BJ (cell line): ENCODE measurements at regions not wholly inside any gene's neighbourhood (a gene's known extent, or its start where the extent isn't known, plus 50 kb on each side); places are given as distances from the start of the nearest gene placed in this dataset.

Experiments used
- CTCF ChIA-PET: fragments of 350-600 bp; formaldehyde crosslinking; extraction: SDS; loops from one replicate; lab custom pipeline; 2021; ENCODE audit warnings: antibody characterized with exemption, inconsistent platforms; lab: Yijun Ruan, JAX
- POLR2A ChIA-PET: fragments of 300-600 bp; sonication (Branson Sonifier 250); formaldehyde crosslinking; extraction: SDS; loops from one replicate; lab custom pipeline; 2021; ENCODE audit warnings: antibody characterized with exemption; lab: Charles Lee
- DNase-seq: peaks from one replicate; pipeline ENCODE4 v3.0.0-alpha.2; 2011; ENCODE audit warnings: low read depth
- H3K27me3 ChIP-seq: 2 replicates; pipeline ENCODE4 v1.6.0; 2011; ENCODE audit warnings: low read length; ENCODE audit not compliant: control insufficient read depth, insufficient read depth
- H3K36me3 ChIP-seq: 2 replicates; pipeline ENCODE4 v1.5.1; 2011; ENCODE audit warnings: low read length; ENCODE audit not compliant: control insufficient read depth, insufficient read depth
- H3K4me3 ChIP-seq: 2 replicates; pipeline ENCODE4 v1.5.1; 2011; ENCODE audit warnings: low read depth, mild to moderate bottlenecking, control low read depth, low read length
- TF ChIP-seq, protein P1 (sequence below): IDR thresholded peaks from 2 replicates; pipeline ENCODE4 v1.5.1; 2011; ENCODE audit warnings: low read depth, mild to moderate bottlenecking, control low read depth, inconsistent platforms, low read length, moderate library complexity; ENCODE audit not compliant: insufficient read depth

DNA sequence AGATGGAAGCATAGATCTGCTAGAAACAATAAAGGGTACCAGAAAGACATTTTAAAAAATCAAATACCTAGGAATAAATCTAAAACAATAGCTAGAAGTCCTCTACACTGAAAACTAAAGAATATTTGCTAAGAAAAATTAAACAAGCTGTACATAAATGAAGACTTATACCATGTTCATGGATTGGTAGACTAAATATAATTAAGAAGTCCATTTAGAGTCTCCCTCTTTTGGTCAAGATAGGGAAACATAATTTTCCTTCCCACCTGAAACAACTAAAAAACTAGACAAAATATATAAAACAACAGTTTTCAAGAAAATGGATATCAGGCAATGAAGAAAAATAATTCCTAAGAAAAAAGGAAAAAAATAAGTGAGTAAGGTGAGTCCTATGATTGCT lies 120.0 kb upstream of the TAB2 start:
- no peak for DNase-seq
- Histone ChIP-seq H3K27me3 (peaks cover 6% of the 10 kb centered on the region), H3K4me3 (no peak overlapping the region), H3K36me3 (no peaks in the 10 kb centered on the region)
- ChIA-PET POLR2A (no interaction called here), CTCF (no interaction called here)
- TF ChIP-seq, protein P1, sequence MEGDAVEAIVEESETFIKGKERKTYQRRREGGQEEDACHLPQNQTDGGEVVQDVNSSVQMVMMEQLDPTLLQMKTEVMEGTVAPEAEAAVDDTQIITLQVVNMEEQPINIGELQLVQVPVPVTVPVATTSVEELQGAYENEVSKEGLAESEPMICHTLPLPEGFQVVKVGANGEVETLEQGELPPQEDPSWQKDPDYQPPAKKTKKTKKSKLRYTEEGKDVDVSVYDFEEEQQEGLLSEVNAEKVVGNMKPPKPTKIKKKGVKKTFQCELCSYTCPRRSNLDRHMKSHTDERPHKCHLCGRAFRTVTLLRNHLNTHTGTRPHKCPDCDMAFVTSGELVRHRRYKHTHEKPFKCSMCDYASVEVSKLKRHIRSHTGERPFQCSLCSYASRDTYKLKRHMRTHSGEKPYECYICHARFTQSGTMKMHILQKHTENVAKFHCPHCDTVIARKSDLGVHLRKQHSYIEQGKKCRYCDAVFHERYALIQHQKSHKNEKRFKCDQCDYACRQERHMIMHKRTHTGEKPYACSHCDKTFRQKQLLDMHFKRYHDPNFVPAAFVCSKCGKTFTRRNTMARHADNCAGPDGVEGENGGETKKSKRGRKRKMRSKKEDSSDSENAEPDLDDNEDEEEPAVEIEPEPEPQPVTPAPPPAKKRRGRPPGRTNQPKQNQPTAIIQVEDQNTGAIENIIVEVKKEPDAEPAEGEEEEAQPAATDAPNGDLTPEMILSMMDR, result no peak

DNA sequence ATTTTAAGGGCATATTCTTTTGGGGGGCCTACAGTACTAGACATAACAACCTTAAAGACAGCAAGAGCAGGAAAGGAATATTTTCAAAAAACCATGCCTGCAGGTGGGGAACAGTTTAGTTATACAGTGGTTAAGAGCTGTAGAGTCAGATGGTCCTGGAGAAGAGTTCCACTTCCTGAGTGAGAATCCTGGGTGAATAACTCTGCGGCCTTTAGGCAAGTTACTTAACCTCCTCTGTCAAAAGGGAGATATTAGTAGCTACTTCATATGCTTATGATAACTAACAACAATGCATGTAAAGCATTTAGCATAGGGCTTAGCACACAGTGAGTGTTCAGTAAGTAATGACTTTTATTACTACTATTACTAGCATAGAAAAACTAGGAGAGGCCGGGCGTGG lies 119.2 kb upstream of the TAB2 start:
- H3K36me3 ChIP-seq, result no peaks in the 10 kb centered on the region
- POLR2A ChIA-PET, result no interaction called here
- CTCF ChIA-PET, result no interaction called here
- TF ChIP-seq, protein P1, result no peak
- H3K27me3 ChIP-seq, result peaks cover 6% of the 10 kb centered on the region
- no peak overlapping the region for H3K4me3 ChIP-seq
- no peak for DNase-seq

DNA sequence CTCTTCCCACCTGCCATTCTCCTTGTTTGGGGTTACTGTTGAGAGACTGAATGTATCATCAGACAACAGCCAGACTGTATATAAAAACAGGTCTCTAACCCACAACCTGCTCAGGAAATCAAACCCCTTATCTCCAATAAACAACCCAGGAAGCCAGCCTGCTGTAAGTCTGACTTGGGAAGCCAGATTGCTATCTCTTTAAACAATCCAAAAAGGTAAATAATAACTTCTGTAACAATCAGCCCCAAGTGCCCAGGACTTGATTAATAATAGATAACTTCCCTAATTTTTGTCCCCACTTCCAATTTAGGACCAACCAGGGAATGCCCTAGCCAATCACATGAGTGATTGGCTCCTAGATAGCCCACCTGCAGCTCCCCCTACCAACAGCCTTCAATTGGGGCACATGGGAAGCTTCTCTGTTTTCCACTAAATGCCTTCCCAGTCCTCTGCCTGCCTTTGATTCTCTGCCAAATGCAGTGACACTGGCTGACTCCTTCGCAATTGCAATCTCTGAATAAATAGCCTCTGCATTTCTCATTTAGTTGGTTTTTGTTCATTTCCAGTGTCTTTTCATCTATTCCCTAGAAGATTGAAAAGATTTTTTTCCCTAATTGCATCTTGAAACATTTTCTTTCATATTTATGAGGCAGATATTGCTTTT lies 117.1 kb upstream of the TAB2 start:
- ChIA-PET POLR2A (no interaction called here), CTCF (no interaction called here)
- no peak for DNase-seq
- TF ChIP-seq, protein P1, result no peak
- Histone ChIP-seq H3K27me3 (peaks cover 6% of the 10 kb centered on the region), H3K4me3 (no peak overlapping the region), H3K36me3 (no peaks in the 10 kb centered on the region)

DNA sequence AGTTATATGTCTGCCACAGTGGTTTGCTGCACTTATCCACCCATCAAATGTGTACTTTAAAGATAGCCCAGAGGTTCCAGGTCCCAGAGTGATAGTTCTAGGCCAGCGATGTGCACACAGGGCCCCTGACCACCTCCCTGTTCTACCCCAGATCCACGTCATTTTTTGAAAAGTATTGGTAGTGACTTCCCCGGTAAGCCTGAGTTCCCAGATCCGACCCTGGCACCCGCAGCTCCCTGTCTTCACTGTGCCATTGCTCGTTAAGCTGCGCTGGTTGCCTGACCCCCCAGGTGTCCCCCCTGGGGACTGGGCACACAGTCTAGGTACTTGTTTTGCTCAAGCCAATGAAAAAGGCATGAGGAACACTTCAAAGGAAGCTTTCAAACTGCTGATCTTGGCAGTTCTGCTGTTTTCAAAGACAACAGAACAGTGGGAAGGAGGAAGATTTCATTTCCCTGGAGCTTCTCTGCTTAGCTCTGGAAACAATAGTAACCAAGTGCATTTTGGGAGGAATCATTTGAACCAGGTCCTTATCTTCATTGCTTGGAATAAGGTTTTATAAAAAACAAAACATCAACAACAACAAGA lies 116.3 kb upstream of the TAB2 start:
- Histone ChIP-seq H3K36me3 (no peaks in the 10 kb centered on the region), H3K4me3 (no peak overlapping the region), H3K27me3 (peaks cover 6% of the 10 kb centered on the region)
- ChIA-PET CTCF (no interaction called here), POLR2A (no interaction called here)
- DNase-seq, result no peak
- TF ChIP-seq, protein P1, result no peak

DNA sequence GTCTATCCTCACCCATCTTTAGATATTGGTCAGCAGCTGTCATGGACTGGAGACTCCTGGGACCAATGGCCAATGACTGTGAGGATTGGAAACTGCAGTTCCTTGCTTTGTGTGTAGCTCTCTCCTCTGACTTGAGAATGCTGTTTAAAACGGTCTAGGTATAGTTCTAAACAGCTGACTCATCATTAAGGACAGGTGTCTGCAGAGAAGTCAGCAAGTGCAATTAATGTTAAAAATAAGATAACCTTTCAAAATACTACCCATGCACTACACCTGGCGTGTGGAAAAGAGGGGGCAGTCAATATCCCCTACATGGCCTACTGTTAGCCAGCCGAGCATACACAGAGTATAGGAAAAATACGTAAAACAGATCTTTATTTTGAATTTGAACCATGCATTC lies 115.4 kb upstream of the TAB2 start:
- DNase-seq, result no peak
- TF ChIP-seq, protein P1, result no peak
- H3K36me3 ChIP-seq, result no peaks in the 10 kb centered on the region
- ChIA-PET POLR2A (interaction anchor here (0.8 kb wide), 1 partner anchor 188 kb away, joined by 4 read pairs; no protein-coding TSS in a partner anchor), CTCF (interaction anchor here (0.9 kb wide), 1 partner anchor 14 kb away, joined by 3 read pairs; no protein-coding TSS in a partner anchor)
- H3K4me3 ChIP-seq, result no peak overlapping the region
- H3K27me3 ChIP-seq, result peaks cover 3% of the 10 kb centered on the region
